Testis (tissue), 2 donors: ENCODE measurements at regions not wholly inside any gene's neighbourhood (a gene's known extent, or its start where the extent isn't known, plus 50 kb on each side); places are given as distances from the start of the nearest gene placed in this dataset.

ENCODE experiments used
- POLR2A ChIP-seq: fragments of 450-650 bp; IDR thresholded peaks from one replicate; pipeline ENCODE4 v1.6.1; 2017; ENCODE audit warnings: antibody characterized with exemption, mild to moderate bottlenecking, moderate library complexity
- TF ChIP-seq, protein P1 (sequence below), 3 experiments: fragments of 450-650 bp in 2 of 3; fragments of 200-600 bp in 1 of 3; sonication (generic) in 1 of 3; IDR thresholded peaks; one replicate each; pipeline ENCODE4 v1.5.1; 2016 to 2019; ENCODE audit warnings: antibody characterized with exemption in 3 of 3, mild to moderate bottlenecking in 2 of 3, moderate library complexity in 1 of 3

DNA sequence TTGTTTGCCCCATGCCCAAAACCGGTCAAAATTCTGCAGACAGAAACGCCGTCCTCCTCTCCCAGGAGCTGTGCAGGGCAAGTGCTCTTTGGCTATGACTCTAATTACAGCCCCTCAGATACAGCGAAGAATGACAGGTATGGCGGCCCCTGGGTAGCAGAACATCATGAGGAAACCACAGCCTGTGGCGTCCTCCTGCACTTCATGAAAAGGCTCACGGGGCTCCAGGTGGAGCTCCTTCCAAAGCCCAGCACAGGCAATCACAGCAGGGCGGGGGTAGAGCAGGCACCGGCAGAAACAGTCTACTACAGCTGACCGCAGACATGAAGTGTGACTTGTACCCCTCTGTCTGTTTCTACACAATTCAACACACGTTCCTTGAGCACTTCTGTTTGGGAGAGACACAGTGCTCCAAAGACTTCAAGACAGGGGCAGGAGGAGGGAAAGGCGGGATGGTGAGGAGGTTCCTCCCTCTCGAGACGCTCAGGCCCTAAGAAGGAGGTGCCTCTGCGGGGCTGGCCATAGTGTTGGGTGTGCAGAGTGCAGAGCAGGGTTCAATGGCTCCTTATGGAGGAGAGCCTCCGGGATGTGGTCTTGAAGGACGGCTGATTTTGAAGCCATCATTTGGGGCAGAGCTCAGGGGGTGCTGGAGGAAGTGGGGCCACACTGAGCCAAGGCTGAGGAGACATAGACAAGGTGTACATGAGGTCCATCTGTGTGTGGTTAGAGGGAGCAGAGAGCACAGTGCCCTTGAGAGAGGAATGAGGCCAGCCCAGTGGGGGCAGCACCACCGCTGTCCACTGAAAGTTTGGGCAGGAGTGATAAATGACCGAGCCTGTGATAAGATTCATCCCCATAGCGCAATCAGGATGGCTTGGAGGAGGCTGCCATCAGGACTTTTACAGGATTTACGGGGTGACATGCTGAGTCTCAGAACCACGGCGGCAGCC is 468.3 kb downstream of the EIPR1 start:
- TF ChIP-seq POLR2A = no peak
- TF ChIP-seq, protein P1, sequence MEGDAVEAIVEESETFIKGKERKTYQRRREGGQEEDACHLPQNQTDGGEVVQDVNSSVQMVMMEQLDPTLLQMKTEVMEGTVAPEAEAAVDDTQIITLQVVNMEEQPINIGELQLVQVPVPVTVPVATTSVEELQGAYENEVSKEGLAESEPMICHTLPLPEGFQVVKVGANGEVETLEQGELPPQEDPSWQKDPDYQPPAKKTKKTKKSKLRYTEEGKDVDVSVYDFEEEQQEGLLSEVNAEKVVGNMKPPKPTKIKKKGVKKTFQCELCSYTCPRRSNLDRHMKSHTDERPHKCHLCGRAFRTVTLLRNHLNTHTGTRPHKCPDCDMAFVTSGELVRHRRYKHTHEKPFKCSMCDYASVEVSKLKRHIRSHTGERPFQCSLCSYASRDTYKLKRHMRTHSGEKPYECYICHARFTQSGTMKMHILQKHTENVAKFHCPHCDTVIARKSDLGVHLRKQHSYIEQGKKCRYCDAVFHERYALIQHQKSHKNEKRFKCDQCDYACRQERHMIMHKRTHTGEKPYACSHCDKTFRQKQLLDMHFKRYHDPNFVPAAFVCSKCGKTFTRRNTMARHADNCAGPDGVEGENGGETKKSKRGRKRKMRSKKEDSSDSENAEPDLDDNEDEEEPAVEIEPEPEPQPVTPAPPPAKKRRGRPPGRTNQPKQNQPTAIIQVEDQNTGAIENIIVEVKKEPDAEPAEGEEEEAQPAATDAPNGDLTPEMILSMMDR (IDR thresholded peaks at IDR 0.05) = no peak
